Neural crest cell (in vitro differentiated cells): ENCODE measurements at regions not wholly inside any gene's neighbourhood (a gene's known extent, or its start where the extent isn't known, plus 50 kb on each side); places are given as distances from the start of the nearest gene placed in this dataset.

Experiments used
- DNase-seq: peaks from one replicate; pipeline ENCODE4 v3.0.0; 2021; ENCODE audit warnings: low read depth, mixed read lengths, low spot score
- H3K27ac Mint-ChIP-seq: one replicate; pipeline ENCODE4 v1.8.0; 2021; ENCODE audit warnings: mild to moderate bottlenecking, mixed read lengths; ENCODE audit not compliant: unreplicated experiment
- H3K27me3 Mint-ChIP-seq: 2 replicates; pipeline ENCODE4 v1.8.0; 2021; ENCODE audit warnings: low read depth, mild to moderate bottlenecking, mixed read lengths
- H3K36me3 Mint-ChIP-seq: 2 replicates; pipeline ENCODE4 v1.8.0; 2021; ENCODE audit warnings: low read depth, mild to moderate bottlenecking, mixed read lengths
- H3K4me1 Mint-ChIP-seq: 2 replicates; pipeline ENCODE4 v1.8.0; 2021; ENCODE audit warnings: mixed read lengths
- H3K4me3 Mint-ChIP-seq: one replicate; pipeline ENCODE4 v1.8.0; 2021; ENCODE audit warnings: mild to moderate bottlenecking, mixed read lengths
- H3K9me3 Mint-ChIP-seq: 2 replicates; pipeline ENCODE4 v1.8.0; 2021; ENCODE audit warnings: mixed read lengths
- CTCF ChIP-seq: fragments of 200-600 bp; sonication (generic); conservative IDR thresholded peaks from 2 replicates; pipeline ENCODE4 v1.5.0; 2021; ENCODE audit warnings: antibody characterized with exemption, mild to moderate bottlenecking

- Mint-ChIP-seq H3K9me3 (no peaks in the 10 kb centered on the region), H3K4me3 (no peak overlapping the region), H3K4me1 (no peaks in the 10 kb centered on the region), H3K36me3 (no peaks in the 10 kb centered on the region), H3K27me3 (no peaks in the 10 kb centered on the region), H3K27ac (no peak overlapping the region)
- DNase-seq, result no peak
- no peak for TF ChIP-seq CTCF
Observed at GRCh38 chr1:195971589-195971988, 636.7 kb downstream of the KCNT2 start.

GRCh38 chr1:195970209-195970608 is 638.0 kb downstream of the KCNT2 start:
- H3K27me3 Mint-ChIP-seq, result no peaks in the 10 kb centered on the region
- no peak overlapping the region for H3K27ac Mint-ChIP-seq

GRCh38 chr1:195965475-195965874 is 642.8 kb downstream of the KCNT2 start:
- Mint-ChIP-seq H3K4me3 (no peak overlapping the region), H3K27ac (no peak overlapping the region), H3K27me3 (no peaks in the 10 kb centered on the region), H3K9me3 (peaks cover 3% of the 10 kb centered on the region), H3K4me1 (no peaks in the 10 kb centered on the region), H3K36me3 (no peaks in the 10 kb centered on the region)
- DNase-seq, result no peak
- TF ChIP-seq CTCF, result no peak

More at GRCh38 chr1:195970209-195970608, 638.0 kb downstream of the KCNT2 start:
- no peak for DNase-seq
- no peak for TF ChIP-seq CTCF
- Mint-ChIP-seq H3K9me3 (peaks cover 3% of the 10 kb centered on the region), H3K4me1 (no peaks in the 10 kb centered on the region), H3K4me3 (no peak overlapping the region), H3K36me3 (no peaks in the 10 kb centered on the region)

GRCh38 chr1:195965036-195965435 is 643.2 kb downstream of the KCNT2 start:
- no peaks in the 10 kb centered on the region for H3K4me1 Mint-ChIP-seq
- TF ChIP-seq CTCF, result no peak
- no peaks in the 10 kb centered on the region for H3K36me3 Mint-ChIP-seq
- no peak for DNase-seq
- H3K27ac Mint-ChIP-seq, result no peak overlapping the region
- H3K4me3 Mint-ChIP-seq, result no peak overlapping the region
- H3K9me3 Mint-ChIP-seq, result peaks cover 3% of the 10 kb centered on the region
- H3K27me3 Mint-ChIP-seq, result no peaks in the 10 kb centered on the region

- TF ChIP-seq CTCF, result no peak
- no peaks in the 10 kb centered on the region for H3K36me3 Mint-ChIP-seq
- no peaks in the 10 kb centered on the region for H3K27me3 Mint-ChIP-seq
- H3K4me1 Mint-ChIP-seq, result no peaks in the 10 kb centered on the region
- no peak overlapping the region for H3K27ac Mint-ChIP-seq
- H3K4me3 Mint-ChIP-seq, result no peak overlapping the region
- H3K9me3 Mint-ChIP-seq, result peaks cover 3% of the 10 kb centered on the region
- DNase-seq, result no peak
Observed at GRCh38 chr1:195964516-195964915, 643.7 kb downstream of the KCNT2 start.

- Mint-ChIP-seq H3K9me3 (peaks cover 3% of the 10 kb centered on the region), H3K27me3 (no peaks in the 10 kb centered on the region), H3K36me3 (no peaks in the 10 kb centered on the region), H3K4me1 (no peaks in the 10 kb centered on the region), H3K27ac (no peak overlapping the region), H3K4me3 (no peak overlapping the region)
- no peak for DNase-seq
- TF ChIP-seq CTCF, result no peak
Observed at GRCh38 chr1:195962051-195962450, 646.2 kb downstream of the KCNT2 start.
